ENCODE measurements at regions not wholly inside any gene's neighbourhood (a gene's known extent, or its start where the extent isn't known, plus 50 kb on each side); places are given as distances from the start of the nearest gene placed in this dataset.

- TF ChIP-seq KDM5A (IDR thresholded peaks at IDR 0.05; ENCODE audit: borderline replicate concordance, low read length): no peak
- no peak for TF ChIP-seq ZNF224 (CRISPR knock-in tag; IDR thresholded peaks at IDR 0.05)
Measured at GRCh38 chrX:144730471-144730870, 516.8 kb upstream of the SPANXN1 start (continued).

GRCh38 chrX:144732588-144732987 is 514.7 kb upstream of the SPANXN1 start:
- no peak for DNase-seq (ENCODE audit: low spot score)
- in situ Hi-C loops (cut with HindIII; ENCODE audit: extremely low pct_ligation_motif_present, low pct_unique_long_range_greater_than_20kb) (no loop called here), intact Hi-C loops (cut with micrococcal nuclease; ENCODE audit: unreplicated experiment) (no loop called here)
- H3K27ac ChIP-seq (ENCODE audit: extremely low read length, insufficient read depth, low read length): no peak overlapping the region
- H3K4me2 ChIP-seq (ENCODE audit: low read depth, low read length): no peak overlapping the region
- H3K9me3 ChIP-seq (ENCODE audit: low read length): peaks cover 57% of the 10 kb centered on the region
- 13% methylated on average over 1 of the region's 4 CpGs for WGBS (ENCODE audit: low lambda C conversion rate)
- H3K9ac ChIP-seq (ENCODE audit: insufficient read depth, low read depth, low read length): no peak overlapping the region
- H4K20me1 ChIP-seq (ENCODE audit: insufficient read depth, low read length): no peaks in the 10 kb centered on the region
- TF ChIP-seq ZNF891 (CRISPR knock-in tag; IDR thresholded peaks at IDR 0.05) (no peak), ZNF570 (CRISPR knock-in tag; IDR thresholded peaks at IDR 0.05; ENCODE audit: borderline replicate concordance) (no peak), ZSCAN20 (CRISPR knock-in tag; IDR thresholded peaks at IDR 0.05; ENCODE audit: borderline replicate concordance) (no peak), SP1 (IDR thresholded peaks at IDR 0.05) (no peak), SP1 (CRISPR knock-in tag; IDR thresholded peaks at IDR 0.05) (no peak)
- TF ChIP-seq, protein P1, sequence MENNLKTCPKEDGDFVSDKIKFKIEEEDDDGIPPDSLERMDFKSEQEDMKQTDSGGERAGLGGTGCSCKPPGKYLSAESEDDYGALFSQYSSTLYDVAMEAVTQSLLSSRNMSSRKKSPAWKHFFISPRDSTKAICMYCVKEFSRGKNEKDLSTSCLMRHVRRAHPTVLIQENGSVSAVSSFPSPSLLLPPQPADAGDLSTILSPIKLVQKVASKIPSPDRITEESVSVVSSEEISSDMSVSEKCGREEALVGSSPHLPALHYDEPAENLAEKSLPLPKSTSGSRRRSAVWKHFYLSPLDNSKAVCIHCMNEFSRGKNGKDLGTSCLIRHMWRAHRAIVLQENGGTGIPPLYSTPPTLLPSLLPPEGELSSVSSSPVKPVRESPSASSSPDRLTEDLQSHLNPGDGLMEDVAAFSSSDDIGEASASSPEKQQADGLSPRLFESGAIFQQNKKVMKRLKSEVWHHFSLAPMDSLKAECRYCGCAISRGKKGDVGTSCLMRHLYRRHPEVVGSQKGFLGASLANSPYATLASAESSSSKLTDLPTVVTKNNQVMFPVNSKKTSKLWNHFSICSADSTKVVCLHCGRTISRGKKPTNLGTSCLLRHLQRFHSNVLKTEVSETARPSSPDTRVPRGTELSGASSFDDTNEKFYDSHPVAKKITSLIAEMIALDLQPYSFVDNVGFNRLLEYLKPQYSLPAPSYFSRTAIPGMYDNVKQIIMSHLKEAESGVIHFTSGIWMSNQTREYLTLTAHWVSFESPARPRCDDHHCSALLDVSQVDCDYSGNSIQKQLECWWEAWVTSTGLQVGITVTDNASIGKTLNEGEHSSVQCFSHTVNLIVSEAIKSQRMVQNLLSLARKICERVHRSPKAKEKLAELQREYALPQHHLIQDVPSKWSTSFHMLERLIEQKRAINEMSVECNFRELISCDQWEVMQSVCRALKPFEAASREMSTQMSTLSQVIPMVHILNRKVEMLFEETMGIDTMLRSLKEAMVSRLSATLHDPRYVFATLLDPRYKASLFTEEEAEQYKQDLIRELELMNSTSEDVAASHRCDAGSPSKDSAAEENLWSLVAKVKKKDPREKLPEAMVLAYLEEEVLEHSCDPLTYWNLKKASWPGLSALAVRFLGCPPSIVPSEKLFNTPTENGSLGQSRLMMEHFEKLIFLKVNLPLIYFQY (CRISPR knock-in tag; IDR thresholded peaks at IDR 0.05; ENCODE audit: borderline replicate concordance): no peak
- no TSS peak for BruUV-seq (replicated peaks)
- POLR2A ChIA-PET: no interaction called here
- no peak for ATAC-seq
- no peaks in the 10 kb centered on the region for H3K27me3 ChIP-seq (ENCODE audit: control insufficient read depth in 1 of 2, insufficient read depth in 2 of 2, low read length in 2 of 2)
- no peak overlapping the region for H3K4me3 ChIP-seq (replicated peaks in 1 of 3; ENCODE audit: insufficient read depth in 1 of 3, low read depth in 2 of 3, low read length in 3 of 3)
- FAIRE-seq: no peak
- no peak overlapping the region for H2AFZ ChIP-seq (ENCODE audit: low read length)
- no peaks in the 10 kb centered on the region for H3K36me3 ChIP-seq (replicated peaks in 1 of 2; ENCODE audit: control insufficient read depth in 1 of 2, insufficient read depth in 2 of 2, low read length in 2 of 2)
- CTCF ChIA-PET (ENCODE audit: low intra/inter-chr PET ratio, low total read pairs): no interaction called here
- no peaks in the 10 kb centered on the region for H3K79me2 ChIP-seq (ENCODE audit: insufficient read depth, low read length)
- H3K4me1 ChIP-seq (ENCODE audit: insufficient read depth, low read length): no peaks in the 10 kb centered on the region

Measured in HepG2 (cell line).